HCT116 (cell line): ENCODE measurements at regions not wholly inside any gene's neighbourhood (a gene's known extent, or its start where the extent isn't known, plus 50 kb on each side); places are given as distances from the start of the nearest gene placed in this dataset.

ENCODE experiments used
- CTCF ChIP-seq, 3 experiments: fragments of 200-600 bp in 1 of 3; sonication (generic) in 1 of 3; IDR thresholded peaks in 2 of 3; conservative IDR thresholded peaks in 1 of 3; 2 replicates each; pipeline ENCODE4 v1.5.1; 2012 to 2017; ENCODE audit warnings: low read depth in 2 of 3, low read length in 2 of 3, antibody characterized with exemption in 1 of 3, borderline replicate concordance in 1 of 3, control low read depth in 1 of 3, mild to moderate bottlenecking in 1 of 3, mixed read lengths in 1 of 3, mixed run types in 1 of 3, moderate library complexity in 1 of 3; ENCODE audit not compliant: insufficient read depth in 1 of 3
- ELF1 ChIP-seq: IDR thresholded peaks from 2 replicates; pipeline ENCODE4 v1.6.1; 2012; ENCODE audit warnings: low read depth, borderline replicate concordance
- EZH2 ChIP-seq: fragments of 200-600 bp; sonication (generic); IDR thresholded peaks from 2 replicates; pipeline ENCODE4 v1.6.1; 2017; ENCODE audit warnings: antibody characterized with exemption, mixed run types
- FOSL1 ChIP-seq: IDR thresholded peaks from 2 replicates; pipeline ENCODE4 v1.6.1; 2012; ENCODE audit warnings: low read depth
- JUND ChIP-seq: IDR thresholded peaks from 2 replicates; pipeline ENCODE4 v1.6.1; 2012
- MAX ChIP-seq: IDR thresholded peaks from 2 replicates; pipeline ENCODE4 v1.6.1; 2012
- POLR2A ChIP-seq: IDR thresholded peaks from 2 replicates; pipeline ENCODE4 v1.7.0; 2011; ENCODE audit warnings: borderline replicate concordance; ENCODE audit not compliant: insufficient read depth, insufficient read length; ENCODE audit errors: extremely low read depth
- POLR2AphosphoS5 ChIP-seq: IDR thresholded peaks from 2 replicates; pipeline ENCODE4 v1.6.1; 2011; ENCODE audit warnings: mild to moderate bottlenecking, low read depth, low read length, moderate library complexity
- RAD21 ChIP-seq: IDR thresholded peaks from 2 replicates; pipeline ENCODE4 v1.6.1; 2012; ENCODE audit warnings: low read depth, mild to moderate bottlenecking
- REST ChIP-seq: IDR thresholded peaks from 2 replicates; pipeline ENCODE4 v1.6.1; 2012; ENCODE audit warnings: low read depth
- TCF7L2 ChIP-seq: IDR thresholded peaks from 2 replicates; pipeline ENCODE4 v1.7.0; 2011; ENCODE audit warnings: borderline replicate concordance, inconsistent platforms; ENCODE audit not compliant: insufficient read depth, insufficient read length; ENCODE audit errors: extremely low read depth
- ZNF274 ChIP-seq: fragments of 200-500 bp; sonication (Bioruptor generic); IDR thresholded peaks from 2 replicates; pipeline ENCODE4 v1.6.1; 2014; ENCODE audit warnings: mild to moderate bottlenecking, low read depth, low read length, inconsistent platforms

- TF ChIP-seq POLR2A (no peak), ELF1 (no peak), CTCF (IDR thresholded peaks at IDR 0.05 in 2 of 3, conservative IDR thresholded peaks at IDR 0.05 in 1 of 3; ENCODE audit: borderline replicate concordance in 1 of 3, insufficient read depth in 1 of 3, low read depth in 2 of 3, low read length in 2 of 3) (no peak), POLR2AphosphoS5 (no peak), REST (no peak), MAX (no peak), TCF7L2 (no peak), JUND (no peak), ZNF274 (no peak), FOSL1 (no peak), EZH2 (no peak), RAD21 (no peak)
Observed at GRCh38 chr2:224161712-224162111, 122.6 kb upstream of the SERPINE2 start.
